22Rv1 (cell line): ENCODE measurements at regions not wholly inside any gene's neighbourhood (a gene's known extent, or its start where the extent isn't known, plus 50 kb on each side); places are given as distances from the start of the nearest gene placed in this dataset.

Experiments
- H3K27ac ChIP-seq: fragments of 450-650 bp; 2 replicates; pipeline ENCODE4 v1.5.1; 2017
- CTCF ChIP-seq: fragments of 450-650 bp; IDR thresholded peaks from 2 replicates; pipeline ENCODE4 v1.5.1; 2017; ENCODE audit warnings: mild to moderate bottlenecking
- ZFX ChIP-seq: fragments of 450-650 bp; IDR thresholded peaks from 2 replicates; pipeline ENCODE4 v1.6.1; 2017; ENCODE audit warnings: antibody characterized with exemption, borderline replicate concordance

- no peak for TF ChIP-seq CTCF
- no peak for TF ChIP-seq ZFX
- H3K27ac ChIP-seq, result no peak overlapping the region
Observed at GRCh38 chr3:13134879-13135206, 61.6 kb upstream of the IQSEC1 start.

GRCh38 chr3:13134166-13134878 lies 61.1 kb upstream of the IQSEC1 start:
- TF ChIP-seq ZFX (no peak), CTCF (no peak)
- no peak overlapping the region for H3K27ac ChIP-seq

DNA sequence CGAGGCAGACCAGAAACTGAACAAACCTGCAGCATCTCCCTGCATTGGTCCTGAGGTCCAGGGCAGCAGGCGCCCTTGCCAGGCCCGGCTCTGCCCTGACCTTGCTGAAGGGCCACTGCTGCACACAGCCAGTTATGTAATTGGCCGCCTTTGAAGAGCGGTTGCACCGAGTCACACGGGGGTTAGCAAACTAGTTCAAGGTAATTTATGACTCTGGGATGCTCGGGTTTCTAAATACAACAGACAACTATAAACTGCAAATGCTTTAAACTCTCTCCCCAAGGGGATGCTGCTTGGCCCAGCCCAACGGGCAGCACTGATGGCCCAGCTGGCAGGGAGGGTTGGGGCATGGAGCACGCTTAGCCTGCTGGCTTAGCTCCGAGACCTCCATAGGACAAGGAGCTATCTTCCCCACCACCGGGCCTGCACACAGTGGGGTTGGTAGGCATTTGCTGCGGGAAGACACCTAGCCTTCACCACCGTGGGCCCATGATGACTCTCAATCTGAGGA lies 60.3 kb upstream of the IQSEC1 start:
- no peak for TF ChIP-seq CTCF
- TF ChIP-seq ZFX, result no peak
- H3K27ac ChIP-seq, result no peak overlapping the region

- TF ChIP-seq CTCF (no peak), ZFX (no peak)
Observed at GRCh38 chr3:13132731-13133410, 59.6 kb upstream of the IQSEC1 start.

GRCh38 chr3:13132281-13132680 lies 59.1 kb upstream of the IQSEC1 start:
- H3K27ac ChIP-seq, result no peak overlapping the region
- TF ChIP-seq ZFX (no peak), CTCF (no peak)

More at GRCh38 chr3:13132731-13133410, 59.6 kb upstream of the IQSEC1 start:
- H3K27ac ChIP-seq, result no peak overlapping the region

- TF ChIP-seq CTCF (no peak), ZFX (no peak)
- no peak overlapping the region for H3K27ac ChIP-seq
Observed at GRCh38 chr3:13130464-13131193, 57.4 kb upstream of the IQSEC1 start.
